ENCODE measurements at regions not wholly inside any gene's neighbourhood (a gene's known extent, or its start where the extent isn't known, plus 50 kb on each side); places are given as distances from the start of the nearest gene placed in this dataset.
"Not testable (repeated sequence)": the region's sequence is repeated elsewhere in the genome, so short reads cannot be mapped to it uniquely, and the experiment has no call there.

DNA sequence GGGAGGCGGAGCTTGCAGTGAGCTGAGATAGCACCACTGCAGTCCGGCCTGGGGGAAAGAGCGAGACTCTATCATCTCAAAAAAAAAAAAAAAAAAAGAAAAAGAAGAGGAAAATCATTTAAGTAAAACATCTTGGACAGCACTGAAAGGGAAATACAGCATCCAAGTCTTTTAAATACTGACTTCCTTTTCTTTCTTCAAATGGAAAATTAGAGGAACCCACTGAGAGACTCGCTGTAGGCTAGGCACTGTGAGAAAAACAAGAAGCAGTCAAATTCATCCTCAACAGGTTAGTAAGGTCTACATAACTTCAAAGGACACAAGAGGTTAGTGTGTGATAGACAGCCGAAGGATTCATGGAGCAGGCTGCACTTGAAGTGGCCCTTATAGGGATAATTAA is 243.7 kb downstream of the BLID start:
- DNase-seq (ENCODE audit: low spot score) = no peak

DNA sequence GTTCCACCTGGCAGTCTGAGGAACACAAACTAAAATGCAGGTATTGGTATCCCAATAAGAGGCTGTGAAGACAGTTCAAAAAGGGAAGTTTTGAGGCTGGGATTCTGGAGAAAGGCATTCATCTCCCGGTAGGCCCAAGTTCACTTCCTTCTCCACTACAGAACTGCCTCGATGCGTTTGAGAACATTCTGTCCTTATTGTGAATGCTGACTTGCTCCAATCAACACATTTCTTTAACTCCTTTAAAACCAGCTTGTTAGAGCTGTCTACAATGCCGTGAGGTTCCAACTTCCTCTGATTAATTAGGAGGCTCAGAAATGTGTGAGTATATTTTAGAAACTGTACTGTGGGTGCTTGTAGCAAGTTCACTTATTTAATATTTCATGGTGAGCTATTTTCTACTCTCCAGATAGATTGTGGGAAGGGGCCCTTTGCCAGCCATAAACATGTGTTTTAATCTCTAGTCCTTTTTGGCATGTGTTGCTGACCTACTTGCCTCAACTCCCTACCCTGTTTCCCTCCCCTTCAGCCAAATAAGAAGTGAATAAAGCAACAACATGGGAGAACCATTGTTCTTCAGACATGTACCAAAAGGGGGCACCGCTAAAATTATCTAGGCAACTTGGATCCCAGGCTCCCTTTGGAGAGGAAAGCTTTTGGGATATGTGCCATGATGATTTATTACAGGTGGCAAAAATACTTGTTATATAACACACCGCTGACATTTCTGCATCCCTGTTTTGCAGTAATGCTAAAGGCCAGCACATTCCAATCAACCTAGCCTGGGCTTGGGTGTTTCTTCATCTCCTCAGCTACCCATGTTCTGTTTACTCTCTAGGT is 245.6 kb downstream of the BLID start:
- no peak for DNase-seq (ENCODE audit: low spot score)

DNA sequence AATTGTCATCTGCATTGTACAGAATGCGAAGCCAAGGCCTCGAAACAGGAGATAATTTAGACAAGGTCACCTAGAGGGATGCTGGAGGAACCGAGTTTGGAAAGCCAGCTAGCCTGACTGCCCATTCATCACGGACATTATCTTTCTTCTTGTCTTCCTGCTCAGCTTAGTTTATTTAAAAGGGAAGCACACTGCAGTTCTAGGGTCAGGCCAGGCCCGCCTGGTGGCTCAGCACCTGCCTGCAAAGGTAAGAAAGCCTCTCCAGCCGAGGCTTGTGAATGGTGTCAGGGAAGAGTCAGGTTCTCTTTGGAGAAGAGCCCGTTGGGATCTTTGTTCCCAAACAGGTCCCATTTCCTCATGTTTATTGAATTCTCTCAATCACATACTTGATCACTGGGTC is 246.5 kb downstream of the BLID start:
- DNase-seq (ENCODE audit: low spot score) = no peak

DNA sequence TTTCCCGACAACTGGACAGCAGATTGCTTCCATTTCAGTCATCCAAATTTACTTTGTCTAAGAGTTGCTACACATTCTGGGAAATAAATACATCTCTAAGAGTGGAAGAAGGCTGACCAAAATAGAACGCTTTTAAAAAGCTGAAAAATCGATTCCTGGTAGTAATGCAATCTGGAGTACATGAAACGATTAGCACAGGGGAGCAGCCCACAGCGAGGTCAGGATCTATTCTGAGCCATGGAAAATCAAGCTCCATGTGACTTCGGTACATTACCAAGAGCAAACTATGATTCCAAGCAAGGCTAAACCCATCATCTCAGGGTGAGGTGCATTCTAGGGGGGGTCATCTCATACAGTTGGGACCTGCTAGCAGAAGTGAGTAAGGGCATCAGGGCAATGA is 249.3 kb downstream of the BLID start:
- no peak for DNase-seq (ENCODE audit: low spot score)

DNA sequence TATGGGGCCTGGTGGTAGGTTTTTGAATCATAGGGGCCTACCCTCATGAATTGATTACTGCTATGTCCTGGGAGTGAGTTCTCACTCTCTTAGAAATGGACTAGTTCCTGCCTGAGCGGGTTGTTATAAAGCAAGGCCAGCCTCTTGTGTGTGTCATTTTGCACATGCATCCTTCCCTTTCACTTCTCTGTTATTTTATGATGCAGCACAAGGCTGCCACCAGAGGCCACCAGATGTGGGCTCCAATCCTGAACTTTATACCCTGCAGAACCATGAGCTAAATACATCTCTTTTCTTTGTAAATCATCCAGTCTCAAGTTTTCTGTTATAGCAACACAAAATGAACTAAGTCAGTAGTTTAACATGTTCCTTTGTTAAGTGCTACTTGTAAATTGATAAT is 251.4 kb downstream of the BLID start:
- DNase-seq (ENCODE audit: low spot score) = no peak

DNA sequence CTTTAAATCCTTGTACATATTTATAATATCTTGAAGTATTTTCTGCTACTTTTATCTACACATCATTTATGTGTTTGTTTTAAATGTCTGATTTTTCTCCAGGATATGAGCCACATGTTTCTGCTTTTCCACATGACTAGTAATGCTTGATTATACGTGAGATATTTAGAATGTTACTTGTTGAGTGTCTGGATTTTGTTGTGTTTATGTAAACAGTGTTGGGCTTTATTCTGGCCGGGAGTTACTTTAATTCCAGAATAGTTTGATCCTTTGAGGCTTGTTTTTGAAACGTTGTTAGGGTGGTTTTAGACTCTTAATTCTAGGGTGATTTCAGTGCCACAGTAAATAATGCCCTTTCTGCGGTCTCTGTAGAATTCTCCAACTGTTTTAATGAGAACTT is 252.9 kb downstream of the BLID start:
- DNase-seq (ENCODE audit: low spot score) = no peak

DNA sequence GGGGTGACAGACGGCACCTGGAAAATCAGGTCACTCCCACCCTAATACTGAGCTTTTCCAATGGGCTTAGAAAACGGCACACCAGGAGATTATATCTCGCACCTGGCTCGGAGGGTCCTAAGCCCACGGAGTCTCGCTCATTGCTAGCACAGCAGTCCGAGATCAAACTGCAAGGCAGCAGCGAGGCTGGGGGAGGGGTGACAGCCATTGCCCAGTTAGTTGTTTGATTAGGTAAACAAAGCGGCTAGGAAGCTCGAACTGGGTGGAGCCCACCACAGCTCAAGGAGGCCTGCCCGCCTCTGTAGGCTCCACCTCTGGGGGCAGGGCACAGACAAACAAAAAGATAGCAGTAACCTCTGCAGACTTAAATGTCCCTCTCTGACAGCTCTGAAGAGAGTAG is 260.9 kb downstream of the BLID start:
- DNase-seq (ENCODE audit: low spot score) = not testable (repeated sequence)

DNA sequence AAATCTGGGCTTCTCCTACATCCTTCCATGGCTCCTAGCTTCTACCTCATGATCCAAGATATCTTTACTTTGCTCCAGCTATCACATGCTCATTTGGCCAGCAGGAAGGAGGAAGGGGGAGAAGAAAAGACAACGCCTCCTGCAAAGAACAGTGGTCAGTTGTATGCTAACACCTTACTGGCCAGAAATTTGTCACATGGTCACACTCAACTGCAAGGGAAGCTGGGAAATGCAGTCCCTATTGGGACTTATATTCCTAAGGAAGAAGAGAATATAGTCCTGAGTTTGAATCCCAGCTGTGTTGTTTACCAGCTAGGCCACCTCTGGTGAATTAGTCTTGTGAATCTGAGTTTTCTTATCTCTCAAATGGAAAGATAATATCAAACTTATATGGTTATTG is 272.0 kb downstream of the BLID start:
- no peak for DNase-seq (ENCODE audit: low spot score)

DNA sequence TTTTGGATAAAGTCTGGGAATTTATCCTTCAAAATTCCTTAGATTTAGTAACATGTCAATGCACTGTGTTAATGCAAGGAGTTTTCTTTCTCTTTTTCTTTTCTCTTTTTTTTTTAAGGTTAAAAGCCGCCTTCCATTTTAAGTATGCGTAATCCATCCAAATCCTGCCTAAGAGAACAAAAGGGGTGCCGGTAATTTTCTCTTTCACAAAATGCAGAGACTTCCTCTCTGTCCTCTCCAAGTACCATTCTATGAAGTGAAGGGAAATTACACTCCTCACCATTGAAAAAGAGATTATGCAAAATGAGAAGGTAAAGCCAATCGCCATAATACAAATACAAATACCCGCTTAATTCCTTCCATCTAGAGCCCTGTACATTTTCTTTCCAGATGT is 273.8 kb downstream of the BLID start:
- no peak for DNase-seq (ENCODE audit: low spot score)

DNA sequence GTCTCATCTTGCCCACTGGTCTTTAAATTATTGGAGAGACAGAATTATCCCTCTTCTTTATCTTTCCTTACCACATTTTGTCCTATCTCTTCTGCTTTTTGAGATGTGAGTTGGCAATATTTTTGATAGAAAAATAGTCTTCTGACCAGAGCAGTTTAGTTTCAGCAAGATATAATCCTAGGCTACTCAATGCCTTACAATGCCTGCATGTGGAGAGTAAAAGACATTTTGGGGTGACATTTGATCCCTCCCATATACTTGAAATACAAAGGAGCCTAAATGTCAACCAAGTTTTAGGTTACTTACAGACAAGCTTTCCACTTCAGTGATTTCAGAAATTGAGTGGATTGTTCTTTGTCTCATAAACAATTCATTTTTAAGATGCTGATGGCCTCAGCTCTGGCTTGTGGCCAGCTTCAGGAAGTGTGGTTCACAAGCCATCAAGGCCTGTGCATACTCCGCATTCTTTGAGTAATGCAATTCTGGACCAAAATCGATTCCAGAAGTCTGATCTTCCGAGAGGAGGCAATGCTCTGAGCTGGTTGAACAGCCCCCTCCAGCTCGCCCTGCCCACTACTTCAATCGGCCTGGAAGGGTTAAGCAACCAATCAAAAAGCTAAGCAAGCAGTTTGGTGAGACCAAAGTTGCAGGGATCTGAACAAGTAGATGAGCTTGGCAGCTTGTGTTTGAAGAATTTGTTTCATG is 274.4 kb downstream of the BLID start:
- no peak for DNase-seq (ENCODE audit: low spot score)

DNA sequence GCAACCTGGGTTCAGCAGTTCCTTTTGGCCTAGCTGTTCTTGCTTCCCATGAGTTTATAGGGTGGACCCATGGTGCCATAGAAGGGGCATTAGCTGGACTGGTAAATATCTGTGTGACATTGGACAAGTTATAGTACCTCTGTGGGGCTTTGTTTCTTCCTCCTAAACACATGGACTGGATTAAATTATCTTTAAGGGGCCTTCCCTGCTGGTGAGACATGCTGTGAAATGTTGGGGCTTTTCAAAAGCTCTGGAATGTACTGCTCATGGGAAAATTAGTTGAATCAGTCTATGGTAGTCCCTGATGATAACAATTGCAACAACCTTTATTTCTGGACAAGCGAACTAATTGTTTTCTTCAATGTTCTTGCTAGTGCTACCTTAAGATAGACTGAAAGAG is 276.2 kb downstream of the BLID start:
- no peak for DNase-seq (ENCODE audit: low spot score)

DNA sequence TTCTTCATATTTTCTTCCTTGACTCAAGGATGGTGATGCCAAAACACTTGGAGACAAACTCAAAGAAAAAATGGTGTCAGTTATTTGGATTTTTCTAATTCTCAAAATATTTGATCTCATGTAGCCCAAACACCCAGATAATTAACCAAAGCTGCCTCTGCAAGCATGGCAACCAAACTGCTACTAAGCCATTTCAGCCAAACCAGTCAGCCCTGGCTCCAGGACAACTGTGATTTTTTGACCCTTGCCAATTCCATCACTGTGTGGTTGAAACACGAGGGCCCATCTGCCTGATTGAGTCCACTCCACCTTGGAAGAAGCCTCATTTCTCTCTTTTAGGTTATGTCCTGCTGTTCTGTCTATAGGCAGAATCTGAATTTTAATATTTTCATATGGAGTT is 277.4 kb downstream of the BLID start:
- no peak for DNase-seq (ENCODE audit: low spot score)

DNA sequence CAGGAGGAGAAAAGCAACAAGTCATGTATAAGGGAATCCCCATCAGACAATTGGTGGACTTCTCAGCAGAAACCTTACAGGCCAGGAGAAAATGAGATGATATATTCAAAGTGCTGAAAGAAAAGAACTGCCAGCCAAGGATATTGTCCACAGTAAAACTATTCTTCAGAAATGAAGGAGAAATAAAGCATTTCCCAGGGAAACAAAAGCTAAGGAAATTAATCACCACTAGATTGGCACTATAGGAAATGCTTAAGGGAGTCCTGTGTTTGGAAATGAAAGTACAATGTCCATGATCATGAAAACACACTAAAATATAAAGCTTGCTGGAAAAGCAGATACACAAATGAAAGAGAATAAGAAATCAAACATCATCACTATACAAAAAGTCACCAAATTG is 282.0 kb downstream of the BLID start:
- DNase-seq (ENCODE audit: low spot score) = no peak

DNA sequence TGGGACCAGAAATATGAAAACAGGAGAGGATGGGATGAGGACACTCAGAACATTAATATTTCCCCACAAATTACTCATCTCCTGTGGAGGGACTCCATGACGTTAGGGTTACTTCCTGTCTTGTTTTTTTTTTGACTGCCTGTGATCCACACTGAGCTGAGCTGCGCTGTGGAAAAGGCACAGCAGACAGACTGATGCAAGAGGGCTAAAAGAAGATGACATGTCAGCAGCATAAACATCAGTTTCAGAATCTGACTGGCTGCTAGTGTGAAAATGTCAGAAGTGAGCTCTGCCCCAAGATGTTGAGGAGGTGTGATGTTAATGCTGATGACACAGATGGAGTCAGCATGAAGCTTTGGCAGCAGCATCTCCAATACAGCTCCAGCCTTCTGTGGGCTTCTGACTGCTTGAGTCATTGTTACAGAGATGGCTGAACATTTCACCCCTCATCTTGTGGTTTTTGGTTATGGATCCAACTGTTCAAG is 286.8 kb downstream of the BLID start:
- DNase-seq (ENCODE audit: low spot score) = no peak

DNA sequence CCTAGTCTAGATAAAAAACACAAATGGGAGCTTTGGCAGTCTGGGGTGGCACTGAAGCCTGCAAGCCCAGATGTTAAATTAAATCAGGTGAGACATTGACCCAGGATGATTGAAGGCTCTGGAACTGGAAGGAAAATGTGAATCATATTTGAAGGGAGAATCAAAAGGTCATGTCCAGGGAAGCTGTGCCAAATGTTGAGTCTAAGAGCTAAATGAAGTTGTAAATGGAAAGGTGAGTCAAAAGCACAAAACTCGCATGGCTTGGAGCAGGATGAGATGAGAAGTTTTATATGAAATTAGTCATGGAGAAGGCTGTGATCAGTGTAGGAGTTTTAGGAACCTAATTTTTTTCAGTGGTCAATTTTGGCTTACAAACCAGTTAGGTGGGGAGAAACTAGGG is 301.1 kb downstream of the BLID start:
- DNase-seq (ENCODE audit: low spot score) = no peak

DNA sequence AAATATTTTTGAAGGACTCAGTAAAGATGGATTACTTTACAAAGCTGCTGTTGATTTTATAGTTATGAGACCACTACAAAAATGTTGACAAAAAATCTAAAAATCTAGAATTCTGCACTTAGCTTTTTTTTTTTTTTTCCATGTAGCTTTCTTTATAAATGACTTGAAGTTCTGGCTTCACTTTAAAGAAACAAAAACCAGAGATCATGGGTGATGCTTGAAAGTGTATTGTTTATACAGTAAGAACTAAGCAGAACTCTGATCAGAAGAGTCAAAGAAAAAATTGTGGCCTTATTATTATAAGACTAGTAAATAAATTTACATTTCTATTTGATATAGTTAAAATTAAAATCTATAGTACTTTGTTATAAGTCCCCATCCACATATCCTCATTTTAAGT is 301.7 kb downstream of the BLID start:
- no peak for DNase-seq (ENCODE audit: low spot score)

DNA sequence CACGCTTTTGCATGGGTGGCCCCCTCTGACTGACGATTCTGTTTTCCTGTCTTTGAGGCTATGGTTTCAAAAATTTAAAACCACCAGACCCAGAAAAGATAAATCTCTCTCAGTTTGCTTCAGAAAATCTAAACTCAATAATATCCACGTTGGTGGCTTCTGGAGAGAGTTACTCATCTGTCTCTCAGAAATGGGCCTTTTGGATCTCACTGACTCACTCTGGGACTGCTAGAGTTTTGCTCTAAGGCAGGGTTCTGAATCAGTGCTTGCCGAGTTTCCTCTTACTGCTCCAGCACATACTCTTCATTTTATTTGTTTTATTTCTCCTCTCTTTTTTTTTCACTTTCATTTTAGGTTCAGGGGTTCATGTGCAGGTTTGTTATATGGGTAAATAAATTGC is 305.7 kb downstream of the BLID start:
- no peak for DNase-seq (ENCODE audit: low spot score)

DNA sequence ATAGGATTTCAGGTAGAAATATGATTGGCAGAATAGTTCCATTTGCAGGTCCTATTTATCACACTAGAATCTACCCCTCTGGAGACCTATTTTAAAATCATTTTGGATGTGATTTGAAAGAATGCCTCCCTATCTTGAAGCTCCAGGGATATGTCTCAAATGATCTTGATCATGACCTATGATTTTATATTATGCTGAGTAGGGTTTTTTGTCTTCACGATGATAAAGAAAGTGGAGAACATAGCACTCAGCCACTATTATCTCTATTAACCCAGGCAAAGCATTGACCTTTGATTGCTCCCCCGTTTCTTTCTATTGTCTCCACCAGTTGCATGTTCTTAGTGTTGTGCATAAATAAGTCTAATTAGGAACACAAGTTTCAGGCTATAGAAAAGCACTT is 307.9 kb downstream of the BLID start:
- no peak for DNase-seq (ENCODE audit: low spot score)

DNA sequence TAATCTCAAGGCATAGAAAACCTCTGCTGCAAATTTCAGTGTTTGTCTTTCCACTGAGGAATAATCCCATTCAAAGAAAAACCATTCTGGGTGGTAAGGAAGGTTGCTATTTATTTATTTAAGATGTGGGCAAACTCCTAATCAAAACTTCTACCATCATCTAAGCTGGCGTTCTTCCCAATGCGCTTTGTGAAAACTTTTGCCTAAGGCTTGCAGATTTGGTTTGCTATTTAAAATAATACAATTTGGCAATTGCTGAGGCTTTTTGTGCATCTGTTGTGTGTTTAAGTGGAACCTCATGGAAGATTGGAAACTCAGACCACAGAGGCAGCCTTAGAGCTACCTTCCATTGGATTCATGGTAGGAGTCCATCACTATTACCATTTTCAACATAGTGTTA is 309.0 kb downstream of the BLID start:
- DNase-seq (ENCODE audit: low spot score) = no peak

DNA sequence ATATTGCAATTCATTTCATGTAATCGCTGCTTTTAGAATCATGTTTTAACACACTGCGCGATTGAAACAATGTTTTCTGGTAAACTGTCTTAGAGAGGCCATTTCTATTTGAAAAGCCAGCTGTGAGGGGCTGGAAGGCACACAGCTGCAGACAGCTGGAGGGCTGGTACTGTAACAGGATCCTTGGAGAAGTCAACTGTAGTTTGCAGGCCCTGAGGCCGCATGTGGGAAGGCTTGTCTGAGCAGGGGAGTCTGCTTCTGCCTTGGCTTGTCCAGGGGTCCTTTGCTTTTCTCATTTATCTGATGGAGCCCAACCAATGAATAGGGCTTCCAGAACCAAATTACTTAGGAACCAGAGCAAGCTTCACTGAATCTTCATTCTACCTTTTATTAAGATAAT is 313.5 kb downstream of the BLID start:
- DNase-seq (ENCODE audit: low spot score) = no peak

DNA sequence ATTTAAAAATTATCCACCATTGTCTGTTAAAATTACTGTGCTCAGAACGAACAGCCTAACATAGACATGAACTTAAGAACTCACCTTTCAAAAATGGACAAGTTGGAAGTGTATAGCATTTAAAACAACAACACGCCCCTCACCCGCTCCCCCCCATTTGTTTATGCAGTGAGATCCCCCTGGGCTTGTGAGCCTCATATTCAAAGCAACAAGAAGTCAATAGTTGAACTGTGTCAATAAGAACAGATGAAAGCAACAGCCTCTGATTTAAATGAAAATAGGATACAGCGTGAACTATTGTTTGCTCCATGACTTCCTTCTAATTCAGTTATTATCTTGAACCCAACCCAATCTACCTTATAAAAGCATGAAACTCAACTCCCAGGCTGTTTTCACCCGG is 314.2 kb downstream of the BLID start:
- DNase-seq (ENCODE audit: low spot score) = no peak

DNA sequence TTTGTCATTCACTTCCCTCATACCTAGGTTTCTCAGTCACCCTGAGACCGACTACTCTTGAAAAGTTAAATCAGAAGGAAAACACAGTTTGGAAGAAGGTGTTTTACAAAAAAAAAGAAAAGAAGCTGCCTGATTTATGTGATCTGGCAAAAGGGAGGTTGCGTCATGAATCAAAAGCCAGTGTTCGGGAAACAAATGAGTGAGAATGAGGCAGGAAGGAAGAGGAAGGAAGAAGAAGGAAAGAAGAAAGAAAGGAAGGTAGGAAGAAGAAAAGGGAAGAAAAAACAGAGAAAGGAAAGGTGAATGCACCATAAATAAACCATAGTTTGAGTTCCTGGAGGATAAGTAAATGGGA is 314.6 kb downstream of the BLID start:
- DNase-seq (ENCODE audit: low spot score) = no peak

Data from mesenteric fat pad (tissue), 1 donor.